K562 (cell line): ENCODE measurements at regions not wholly inside any gene's neighbourhood (a gene's known extent, or its start where the extent isn't known, plus 50 kb on each side); places are given as distances from the start of the nearest gene placed in this dataset.

Experiments used
- PRPF4 ChIP-seq: fragments of 200-400 bp; formaldehyde crosslinking; IDR thresholded peaks from one replicate; pipeline ENCODE4 v1.6.1; 2017; ENCODE audit warnings: low read length, low read depth, mild to moderate bottlenecking; ENCODE audit not compliant: insufficient read depth, poor library complexity, severe bottlenecking
- SNIP1 ChIP-seq: fragments of 450-650 bp; IDR thresholded peaks from 2 replicates; pipeline ENCODE4 v1.7.1; 2017; ENCODE audit warnings: low read depth, mild to moderate bottlenecking
- TF ChIP-seq, protein P1 (sequence below): fragments of 450-650 bp; IDR thresholded peaks from 2 replicates; pipeline ENCODE4 v1.6.1; 2018; ENCODE audit not compliant: partially characterized antibody
- TF ChIP-seq, protein P2 (sequence below): fragments of 250-450 bp; sonication (Bioruptor Pico); IDR thresholded peaks from 2 replicates; pipeline ENCODE4 v1.5.0; 2021; ENCODE audit warnings: mild to moderate bottlenecking, borderline replicate concordance

DNA sequence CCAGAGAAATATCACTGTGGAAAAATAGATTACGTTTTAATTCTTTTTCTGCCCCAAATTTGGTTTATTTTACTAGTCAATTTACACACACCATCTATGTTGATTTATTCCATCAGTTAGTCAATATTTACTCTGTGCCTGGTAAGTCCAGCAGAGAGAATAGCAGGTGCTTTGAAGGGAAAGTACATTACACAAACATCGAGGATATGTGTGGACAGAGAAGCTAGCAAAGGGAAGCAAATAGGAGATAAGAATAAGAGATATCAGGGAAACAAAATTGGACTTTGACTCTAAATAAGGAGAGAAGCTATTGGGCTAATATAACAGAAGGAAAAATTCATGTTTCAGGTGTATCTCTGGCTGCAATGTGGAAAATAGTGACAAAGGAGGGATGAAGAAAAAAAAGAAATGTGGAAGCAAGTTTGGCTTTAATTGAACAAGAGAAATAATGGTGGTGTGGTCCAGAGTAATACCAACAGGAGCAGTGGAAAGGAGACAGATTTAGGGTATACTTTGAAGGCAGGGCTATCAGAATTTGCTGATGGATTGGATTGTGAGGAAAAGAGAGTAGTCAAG is 587.7 kb upstream of the CDH6 start (continued):
- TF ChIP-seq, protein P1, sequence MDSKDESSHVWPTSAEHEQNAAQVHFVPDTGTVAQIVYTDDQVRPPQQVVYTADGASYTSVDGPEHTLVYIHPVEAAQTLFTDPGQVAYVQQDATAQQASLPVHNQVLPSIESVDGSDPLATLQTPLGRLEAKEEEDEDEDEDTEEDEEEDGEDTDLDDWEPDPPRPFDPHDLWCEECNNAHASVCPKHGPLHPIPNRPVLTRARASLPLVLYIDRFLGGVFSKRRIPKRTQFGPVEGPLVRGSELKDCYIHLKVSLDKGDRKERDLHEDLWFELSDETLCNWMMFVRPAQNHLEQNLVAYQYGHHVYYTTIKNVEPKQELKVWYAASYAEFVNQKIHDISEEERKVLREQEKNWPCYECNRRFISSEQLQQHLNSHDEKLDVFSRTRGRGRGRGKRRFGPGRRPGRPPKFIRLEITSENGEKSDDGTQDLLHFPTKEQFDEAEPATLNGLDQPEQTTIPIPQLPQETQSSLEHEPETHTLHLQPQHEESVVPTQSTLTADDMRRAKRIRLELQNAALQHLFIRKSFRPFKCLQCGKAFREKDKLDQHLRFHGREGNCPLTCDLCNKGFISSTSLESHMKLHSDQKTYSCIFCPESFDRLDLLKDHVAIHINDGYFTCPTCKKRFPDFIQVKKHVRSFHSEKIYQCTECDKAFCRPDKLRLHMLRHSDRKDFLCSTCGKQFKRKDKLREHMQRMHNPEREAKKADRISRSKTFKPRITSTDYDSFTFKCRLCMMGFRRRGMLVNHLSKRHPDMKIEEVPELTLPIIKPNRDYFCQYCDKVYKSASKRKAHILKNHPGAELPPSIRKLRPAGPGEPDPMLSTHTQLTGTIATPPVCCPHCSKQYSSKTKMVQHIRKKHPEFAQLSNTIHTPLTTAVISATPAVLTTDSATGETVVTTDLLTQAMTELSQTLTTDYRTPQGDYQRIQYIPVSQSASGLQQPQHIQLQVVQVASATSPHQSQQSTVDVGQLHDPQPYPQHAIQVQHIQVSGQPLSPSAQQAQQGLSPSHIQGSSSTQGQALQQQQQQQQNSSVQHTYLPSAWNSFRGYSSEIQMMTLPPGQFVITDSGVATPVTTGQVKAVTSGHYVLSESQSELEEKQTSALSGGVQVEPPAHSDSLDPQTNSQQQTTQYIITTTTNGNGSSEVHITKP: no peak
- TF ChIP-seq, protein P2, sequence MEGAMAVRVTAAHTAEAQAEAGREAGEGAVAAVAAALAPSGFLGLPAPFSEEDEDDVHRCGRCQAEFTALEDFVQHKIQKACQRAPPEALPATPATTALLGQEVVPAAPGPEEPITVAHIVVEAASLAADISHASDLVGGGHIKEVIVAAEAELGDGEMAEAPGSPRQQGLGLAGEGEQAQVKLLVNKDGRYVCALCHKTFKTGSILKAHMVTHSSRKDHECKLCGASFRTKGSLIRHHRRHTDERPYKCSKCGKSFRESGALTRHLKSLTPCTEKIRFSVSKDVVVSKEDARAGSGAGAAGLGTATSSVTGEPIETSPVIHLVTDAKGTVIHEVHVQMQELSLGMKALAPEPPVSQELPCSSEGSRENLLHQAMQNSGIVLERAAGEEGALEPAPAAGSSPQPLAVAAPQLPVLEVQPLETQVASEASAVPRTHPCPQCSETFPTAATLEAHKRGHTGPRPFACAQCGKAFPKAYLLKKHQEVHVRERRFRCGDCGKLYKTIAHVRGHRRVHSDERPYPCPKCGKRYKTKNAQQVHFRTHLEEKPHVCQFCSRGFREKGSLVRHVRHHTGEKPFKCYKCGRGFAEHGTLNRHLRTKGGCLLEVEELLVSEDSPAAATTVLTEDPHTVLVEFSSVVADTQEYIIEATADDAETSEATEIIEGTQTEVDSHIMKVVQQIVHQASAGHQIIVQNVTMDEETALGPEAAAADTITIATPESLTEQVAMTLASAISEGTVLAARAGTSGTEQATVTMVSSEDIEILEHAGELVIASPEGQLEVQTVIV (CRISPR knock-in tag): no peak
- TF ChIP-seq SNIP1: no peak
- no peak for TF ChIP-seq PRPF4
